8988T (cell line): ENCODE measurements at regions not wholly inside any gene's neighbourhood (a gene's known extent, or its start where the extent isn't known, plus 50 kb on each side); places are given as distances from the start of the nearest gene placed in this dataset.

Experiments used
- DNase-seq: peaks from one replicate; pipeline ENCODE4 v3.0.0; 2011

DNA sequence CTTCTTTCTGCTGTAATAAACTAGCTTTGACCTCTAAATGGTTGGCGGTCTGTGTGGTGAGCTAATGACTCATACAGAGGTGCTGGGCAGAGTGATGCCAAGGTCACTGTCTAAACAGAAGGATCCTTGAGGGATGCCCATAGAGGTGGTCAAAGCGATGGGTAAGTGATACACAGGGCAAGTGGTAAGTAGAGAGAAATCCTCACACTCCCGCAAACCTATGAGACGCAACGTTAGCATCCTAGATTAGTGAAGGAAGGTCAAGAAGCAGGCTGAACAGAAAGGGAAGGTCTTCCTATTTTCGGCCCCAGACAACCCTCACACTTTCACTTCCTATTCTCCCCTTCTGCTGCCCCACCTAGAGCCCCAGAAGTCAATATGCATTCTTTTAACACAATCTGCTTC, 65.6 kb upstream of the SESN3 start:
- no peak for DNase-seq

DNA sequence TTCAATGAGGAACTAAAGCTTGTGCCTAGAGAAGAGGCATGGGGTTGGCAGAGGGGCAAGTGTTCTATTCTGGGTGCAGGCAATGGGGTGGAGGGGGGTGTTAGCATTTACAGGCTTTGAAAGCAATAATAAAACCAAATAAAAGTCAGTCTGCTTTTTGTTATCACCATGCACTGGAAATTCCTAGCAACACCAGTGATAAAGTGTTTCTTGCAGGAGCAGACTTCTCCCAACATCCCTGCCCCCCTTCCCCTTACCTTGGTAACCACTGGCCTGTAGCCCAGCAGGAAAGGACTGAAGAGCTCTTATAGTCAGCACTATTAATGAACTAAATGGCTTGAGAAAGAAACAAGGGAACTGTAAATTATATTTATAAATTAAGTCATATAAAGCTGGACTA, 65.2 kb upstream of the SESN3 start:
- no peak for DNase-seq

DNA sequence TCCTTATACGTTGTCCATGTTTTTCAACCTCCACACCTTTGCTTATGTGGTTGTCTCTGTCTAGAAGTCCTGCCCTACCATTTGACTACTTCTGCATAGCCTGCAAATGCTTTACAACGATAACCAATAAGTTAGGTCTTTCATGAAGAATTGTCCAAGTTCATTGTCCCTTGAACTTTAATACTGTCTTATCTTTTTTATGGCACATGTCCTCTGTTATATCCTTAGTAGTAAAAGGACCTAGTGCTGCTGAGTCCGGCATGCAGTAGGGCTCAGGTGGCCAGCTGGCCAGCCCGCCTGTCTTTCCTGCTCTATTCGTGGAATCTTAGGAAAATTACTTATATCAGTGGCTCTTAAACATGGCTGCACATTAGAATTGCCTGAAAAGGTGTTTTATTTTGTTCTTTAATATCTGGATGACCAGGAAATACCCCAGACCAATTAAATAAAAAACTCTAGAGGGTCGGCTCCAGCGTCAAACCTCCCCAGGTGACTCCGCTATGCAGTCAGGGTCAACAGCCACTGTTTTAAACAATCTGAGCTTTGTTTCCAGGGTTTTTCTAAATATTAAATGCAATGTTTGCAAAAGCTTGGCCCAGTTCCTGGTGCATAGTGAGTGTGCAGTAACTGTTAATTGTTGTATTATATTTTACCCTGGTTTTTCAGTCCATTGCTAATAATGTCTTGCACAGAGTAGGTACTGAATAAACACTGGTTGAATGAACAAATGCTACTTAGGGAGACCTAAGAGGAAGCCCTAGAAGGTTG, 64.6 kb upstream of the SESN3 start:
- no peak for DNase-seq

DNA sequence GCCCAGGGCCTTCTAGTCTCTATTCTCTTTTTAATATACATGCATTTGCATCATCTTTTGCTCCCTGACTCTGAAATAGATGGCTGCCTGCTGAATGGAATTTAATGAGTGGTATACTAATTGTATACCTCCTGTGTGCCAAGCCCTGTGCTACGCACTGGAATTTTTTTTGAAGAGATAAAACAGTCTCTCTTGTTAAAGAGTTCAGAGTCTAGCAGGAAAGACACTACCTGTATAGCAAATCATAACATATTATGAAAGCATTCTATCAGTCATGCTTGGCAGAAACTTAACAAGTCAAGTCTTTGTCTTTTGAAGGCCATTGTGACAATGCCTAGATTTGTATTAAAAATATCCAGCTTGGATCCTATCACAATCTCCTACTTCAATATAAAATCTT, 63.7 kb upstream of the SESN3 start:
- DNase-seq, result no peak

DNA sequence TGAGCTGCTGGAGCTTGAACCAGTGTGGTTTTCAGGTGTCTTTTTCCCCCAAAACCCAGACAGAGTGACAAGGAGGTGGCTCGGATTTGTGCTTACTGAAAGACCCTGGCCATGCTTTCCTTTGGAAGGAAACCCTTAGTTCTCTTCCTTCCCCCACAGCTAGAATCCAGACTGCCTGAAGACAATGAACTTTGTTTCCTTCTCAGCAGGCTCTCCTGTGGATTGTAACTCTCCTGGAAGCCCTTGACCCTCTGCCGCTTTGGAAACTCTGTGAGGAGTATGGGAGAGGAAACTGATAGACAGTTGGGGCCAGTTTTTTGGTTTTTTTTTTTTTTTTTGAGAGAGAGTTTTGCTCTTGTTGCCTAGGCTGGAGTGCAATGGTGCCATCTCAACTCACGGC, 62.1 kb upstream of the SESN3 start:
- DNase-seq, result no peak

DNA sequence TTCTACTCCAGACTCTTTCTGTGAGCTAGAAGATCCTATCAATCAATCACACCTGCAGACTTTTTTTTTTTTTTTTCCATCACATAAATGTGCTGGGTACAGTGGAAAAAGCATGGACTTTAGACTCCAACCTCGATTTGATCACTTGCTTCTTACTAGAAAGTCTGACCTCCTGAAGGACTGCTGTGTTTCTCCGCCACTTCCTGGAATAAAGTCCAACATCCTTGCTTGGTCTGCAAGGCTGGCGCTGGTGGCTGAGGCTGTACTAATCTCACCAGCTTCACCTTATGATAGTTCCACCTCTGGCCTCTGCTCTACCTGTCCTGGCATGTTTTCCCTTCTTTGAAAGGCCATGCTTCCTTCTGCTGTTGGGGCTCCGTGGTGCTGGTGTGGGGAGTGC, 60.9 kb upstream of the SESN3 start:
- no peak for DNase-seq

DNA sequence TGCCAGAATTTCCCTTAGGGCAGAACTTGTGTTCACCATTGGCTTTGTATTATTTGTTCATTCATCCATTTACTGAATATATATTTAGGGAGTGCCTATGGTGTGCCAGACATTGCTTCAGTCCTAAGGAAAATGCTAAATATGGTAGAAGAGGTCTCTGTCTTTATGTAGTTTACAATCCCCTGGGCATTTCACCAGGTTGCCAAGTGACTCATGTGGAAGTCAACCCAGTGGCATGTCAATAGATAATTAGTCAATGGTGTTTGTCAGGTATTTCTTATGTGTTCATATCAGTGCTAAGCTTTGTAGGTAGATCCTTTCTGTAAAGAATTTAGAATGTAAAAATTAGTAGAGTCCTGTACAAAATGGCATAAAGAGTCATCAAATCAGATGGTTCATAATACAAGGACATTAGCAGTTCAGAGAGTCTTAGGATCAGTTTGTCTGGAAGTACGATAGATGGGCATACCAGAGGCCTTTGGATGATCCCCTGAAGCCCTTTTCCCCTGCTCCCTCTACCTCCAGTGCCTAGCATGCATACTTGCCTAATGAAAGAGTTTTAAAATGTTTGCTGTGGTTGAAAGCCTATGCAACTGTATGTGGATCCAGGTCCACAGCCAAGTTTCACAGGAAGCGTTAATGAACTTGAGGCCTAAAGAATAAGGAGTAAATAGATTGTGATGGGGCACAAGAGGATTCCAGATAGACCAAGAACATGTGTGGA, 58.5 kb upstream of the SESN3 start:
- DNase-seq, result no peak

DNA sequence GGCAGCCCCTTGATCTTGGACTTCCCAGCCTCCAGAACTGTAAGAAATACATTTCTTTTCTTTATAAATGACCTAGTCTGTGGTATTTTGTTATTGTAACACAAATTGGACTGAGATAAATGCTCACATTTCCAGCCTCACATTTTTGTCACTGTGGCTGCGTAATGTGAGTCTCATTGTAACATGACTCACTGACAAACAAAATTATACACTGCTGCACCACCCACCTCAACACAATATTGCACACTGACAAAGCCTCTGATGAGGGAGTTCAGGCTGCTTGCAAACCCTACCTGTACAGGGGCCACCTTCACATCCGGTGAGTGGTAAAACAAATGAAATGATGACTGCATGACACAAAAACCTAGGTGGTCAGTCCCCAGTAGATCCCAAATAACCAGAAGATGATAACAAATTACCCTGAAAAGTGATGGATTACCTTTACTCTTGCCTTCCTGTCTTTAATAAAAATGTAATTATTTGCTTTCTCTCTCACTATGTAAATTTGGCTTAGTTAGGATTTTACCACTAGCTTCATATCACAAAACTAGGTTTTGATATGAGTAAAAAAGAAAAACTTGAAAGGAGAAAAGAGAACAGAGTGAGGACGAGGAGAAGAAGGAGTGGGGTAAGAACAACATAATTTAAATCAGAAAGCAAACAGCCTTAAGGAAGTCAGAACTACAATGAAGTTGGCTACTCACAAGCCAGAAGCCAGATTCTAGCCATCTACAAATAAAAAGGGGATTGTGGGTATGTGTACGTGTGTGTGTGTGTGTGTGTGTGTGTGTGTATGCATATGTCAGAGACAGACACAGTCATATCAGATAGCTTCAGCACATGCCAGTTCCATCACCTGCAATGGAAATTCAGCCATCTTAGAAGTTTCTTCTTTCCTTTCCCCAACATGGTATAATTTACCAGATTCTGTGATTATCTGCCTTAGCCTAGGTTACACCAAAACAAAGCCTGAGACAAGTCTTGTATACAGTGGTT, 53.4 kb upstream of the SESN3 start:
- no peak for DNase-seq

DNA sequence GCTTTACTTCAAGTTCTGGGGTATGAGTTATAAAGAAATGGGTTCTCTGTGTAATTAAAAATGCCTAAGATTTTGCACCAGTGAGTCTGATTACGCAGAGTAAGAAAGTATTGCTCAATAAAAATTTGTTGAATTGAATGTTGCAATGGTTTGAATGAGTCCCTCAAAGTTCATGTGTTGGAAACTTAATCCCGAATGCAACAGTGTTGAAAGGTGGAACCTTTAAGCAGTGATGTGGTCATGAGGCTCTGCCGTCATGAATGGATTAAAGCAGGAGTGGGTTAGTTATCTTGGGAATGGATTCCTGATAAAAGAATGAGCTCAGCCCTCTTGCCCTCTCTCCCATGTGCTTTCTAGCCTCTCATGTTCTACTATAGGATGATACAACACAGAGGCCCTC, 52.6 kb upstream of the SESN3 start:
- no peak for DNase-seq

DNA sequence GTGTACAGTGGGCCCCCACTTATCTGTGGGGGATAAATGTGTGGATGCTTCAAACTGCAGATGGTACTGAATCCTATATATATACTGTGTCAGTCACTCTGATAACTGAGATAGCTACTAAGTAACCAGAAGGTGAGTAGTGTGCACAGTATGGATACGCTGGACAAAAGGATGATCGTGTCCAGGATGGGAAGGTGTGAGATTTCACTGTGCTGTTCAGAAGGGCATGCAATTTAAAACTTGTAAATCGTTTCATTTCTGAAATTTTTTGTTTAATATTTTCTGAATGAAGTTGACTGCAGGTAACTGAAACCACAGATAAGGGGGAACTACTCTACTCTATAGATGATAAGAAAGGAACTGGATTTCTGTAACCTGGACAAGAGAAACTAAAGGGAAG, 52.1 kb upstream of the SESN3 start:
- DNase-seq, result no peak

DNA sequence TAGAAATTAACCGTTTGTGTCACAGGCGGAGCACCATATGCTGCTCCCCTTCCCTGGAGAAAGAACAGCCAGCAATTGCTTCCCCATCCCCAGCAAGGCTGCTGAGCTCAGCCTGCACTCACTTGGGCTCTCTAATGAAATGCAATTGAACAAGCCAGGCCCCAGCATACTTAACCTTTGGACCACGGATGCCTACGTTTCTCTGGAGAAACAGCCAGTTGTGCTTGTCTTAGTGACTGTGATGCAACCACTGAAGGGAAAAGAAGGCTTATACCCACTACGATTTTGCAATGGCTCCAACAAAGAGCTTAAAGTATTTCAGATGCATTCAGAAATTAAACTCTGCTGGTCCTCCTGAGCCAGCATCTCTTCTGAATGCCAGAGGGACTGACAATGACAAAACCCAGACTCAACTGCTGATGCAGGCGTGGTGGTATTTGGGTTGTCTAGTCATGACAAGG, 51.3 kb upstream of the SESN3 start:
- DNase-seq, result no peak
